ENCODE measurements at regions not wholly inside any gene's neighbourhood (a gene's known extent, or its start where the extent isn't known, plus 50 kb on each side); places are given as distances from the start of the nearest gene placed in this dataset.

DNA sequence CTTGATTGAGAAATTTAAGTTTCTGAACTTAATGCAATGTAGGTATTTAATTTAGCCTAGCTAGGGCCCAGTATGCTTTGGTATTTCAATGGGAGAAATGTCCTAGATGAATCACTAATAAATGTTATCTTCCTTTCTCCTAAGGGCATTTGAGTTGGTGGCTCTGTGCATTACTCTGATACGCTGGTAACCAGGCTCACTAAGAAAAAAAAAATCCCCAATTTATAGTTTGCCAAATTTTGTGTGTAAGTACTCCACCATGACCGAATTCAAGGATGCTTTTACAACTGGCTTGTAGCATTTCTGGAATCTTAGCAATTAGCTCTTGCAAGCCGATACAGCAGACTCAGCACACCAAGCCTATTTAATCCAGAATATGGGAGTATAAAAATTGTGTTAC lies 94.6 kb upstream of the LPP start:
- TF ChIP-seq, protein P1, sequence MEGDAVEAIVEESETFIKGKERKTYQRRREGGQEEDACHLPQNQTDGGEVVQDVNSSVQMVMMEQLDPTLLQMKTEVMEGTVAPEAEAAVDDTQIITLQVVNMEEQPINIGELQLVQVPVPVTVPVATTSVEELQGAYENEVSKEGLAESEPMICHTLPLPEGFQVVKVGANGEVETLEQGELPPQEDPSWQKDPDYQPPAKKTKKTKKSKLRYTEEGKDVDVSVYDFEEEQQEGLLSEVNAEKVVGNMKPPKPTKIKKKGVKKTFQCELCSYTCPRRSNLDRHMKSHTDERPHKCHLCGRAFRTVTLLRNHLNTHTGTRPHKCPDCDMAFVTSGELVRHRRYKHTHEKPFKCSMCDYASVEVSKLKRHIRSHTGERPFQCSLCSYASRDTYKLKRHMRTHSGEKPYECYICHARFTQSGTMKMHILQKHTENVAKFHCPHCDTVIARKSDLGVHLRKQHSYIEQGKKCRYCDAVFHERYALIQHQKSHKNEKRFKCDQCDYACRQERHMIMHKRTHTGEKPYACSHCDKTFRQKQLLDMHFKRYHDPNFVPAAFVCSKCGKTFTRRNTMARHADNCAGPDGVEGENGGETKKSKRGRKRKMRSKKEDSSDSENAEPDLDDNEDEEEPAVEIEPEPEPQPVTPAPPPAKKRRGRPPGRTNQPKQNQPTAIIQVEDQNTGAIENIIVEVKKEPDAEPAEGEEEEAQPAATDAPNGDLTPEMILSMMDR (IDR thresholded peaks at IDR 0.05; ENCODE audit: low read depth, low read length) = no peak
- TF ChIP-seq, protein P2, sequence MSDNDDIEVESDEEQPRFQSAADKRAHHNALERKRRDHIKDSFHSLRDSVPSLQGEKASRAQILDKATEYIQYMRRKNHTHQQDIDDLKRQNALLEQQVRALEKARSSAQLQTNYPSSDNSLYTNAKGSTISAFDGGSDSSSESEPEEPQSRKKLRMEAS (IDR thresholded peaks at IDR 0.05; ENCODE audit: low read depth, low read length) = no peak
- TF ChIP-seq POLR2A (IDR thresholded peaks at IDR 0.05; ENCODE audit: extremely low read depth, insufficient read length) = no peak
- TF ChIP-seq MYC (IDR thresholded peaks at IDR 0.05; ENCODE audit: low read depth, low read length) = no peak
